NAMALWA (cell line): ENCODE measurements at regions not wholly inside any gene's neighbourhood (a gene's known extent, or its start where the extent isn't known, plus 50 kb on each side); places are given as distances from the start of the nearest gene placed in this dataset.
"Not testable (repeated sequence)": the region's sequence is repeated elsewhere in the genome, so short reads cannot be mapped to it uniquely, and the experiment has no call there.

Experiments used
- DNase-seq: peaks from one replicate; pipeline ENCODE4 v3.0.0-alpha.2; 2015; ENCODE audit warnings: low spot score

DNA sequence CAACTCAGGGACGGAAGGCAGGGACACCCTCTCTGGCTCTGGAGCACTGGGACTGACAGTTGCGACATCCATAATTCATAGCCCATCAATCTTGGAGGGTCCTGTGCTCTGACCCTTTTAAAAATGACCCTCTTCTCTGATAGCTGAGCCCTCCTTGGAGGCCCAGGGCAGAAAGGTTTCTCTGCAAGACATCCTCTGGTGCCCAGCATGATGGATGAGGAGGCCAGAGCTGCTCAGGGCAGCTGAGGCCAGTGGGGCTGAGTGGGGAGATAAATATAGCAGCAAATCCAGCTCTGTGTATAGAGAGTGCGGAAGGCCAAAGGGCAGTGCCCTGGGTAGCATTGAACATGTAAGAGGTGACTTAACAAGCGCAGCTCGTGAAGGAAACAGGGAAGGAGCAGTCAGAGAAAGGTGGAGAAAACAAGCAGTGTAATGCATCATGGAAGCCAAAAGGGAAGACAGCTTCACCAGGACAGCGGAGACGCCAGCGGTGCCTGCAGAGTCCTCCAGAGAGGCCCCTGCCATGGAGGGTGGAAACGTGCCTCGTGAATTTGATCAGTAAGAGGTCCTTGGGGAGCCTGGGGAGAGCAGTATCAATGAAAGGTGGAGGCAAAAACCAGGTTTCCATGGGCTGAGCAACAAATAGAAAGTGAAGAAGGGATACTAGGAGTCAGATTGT is 50.4 kb upstream of the FMOD start:
- no peak for DNase-seq

DNA sequence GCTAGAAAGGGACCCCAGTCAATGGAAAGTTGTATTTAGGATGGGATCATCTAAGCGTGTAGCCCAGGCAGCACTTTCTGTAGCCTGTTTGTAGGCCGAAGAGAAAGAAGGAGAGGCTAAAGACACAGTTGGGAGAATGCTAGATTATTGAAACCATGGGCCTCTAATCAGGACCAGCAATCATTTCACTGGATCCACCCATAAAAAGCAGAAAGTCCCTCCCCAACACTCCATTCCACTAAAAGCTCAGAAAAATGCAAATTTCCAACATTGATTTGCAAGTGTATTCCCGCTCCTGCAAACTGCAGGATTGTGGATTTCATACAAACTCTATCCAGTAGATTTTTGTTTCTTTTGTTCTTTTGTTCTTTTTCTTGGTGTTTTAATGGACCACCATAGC is 51.2 kb upstream of the FMOD start:
- DNase-seq = no peak

DNA sequence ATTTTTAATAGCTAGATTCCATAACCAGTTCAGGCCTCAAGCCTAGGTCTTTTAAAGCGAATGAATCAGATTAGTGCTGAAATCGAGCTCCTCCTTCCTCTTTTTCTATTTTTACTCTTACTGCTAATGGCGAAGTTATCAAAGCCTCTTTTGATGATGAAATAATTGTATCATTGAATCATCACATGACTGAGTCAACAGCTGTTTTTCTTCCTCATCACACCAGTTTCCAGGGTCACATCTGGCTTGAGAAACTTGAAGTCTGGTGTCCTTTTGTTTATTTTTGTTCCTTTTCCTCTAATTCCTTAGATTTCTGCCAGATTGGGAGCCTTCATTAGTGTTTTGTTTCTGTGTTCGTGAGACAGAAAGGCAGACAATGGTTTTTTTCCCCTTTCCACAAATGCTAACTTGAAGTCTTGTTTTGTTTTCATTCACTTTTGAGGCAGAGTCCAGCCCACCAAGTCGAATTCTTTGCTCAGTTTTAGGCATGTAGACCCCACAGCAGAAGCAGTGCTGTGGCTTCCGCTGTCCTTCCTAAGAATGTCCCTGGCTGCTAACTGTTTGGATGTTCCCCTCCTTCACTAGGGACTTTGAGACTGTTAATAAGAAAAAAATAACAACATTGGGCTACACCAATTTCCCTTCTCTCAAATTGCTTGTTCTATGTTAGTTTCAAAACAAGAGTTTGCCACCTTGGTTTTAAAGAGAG is 51.9 kb upstream of the FMOD start:
- DNase-seq = peak; percentile 55

DNA sequence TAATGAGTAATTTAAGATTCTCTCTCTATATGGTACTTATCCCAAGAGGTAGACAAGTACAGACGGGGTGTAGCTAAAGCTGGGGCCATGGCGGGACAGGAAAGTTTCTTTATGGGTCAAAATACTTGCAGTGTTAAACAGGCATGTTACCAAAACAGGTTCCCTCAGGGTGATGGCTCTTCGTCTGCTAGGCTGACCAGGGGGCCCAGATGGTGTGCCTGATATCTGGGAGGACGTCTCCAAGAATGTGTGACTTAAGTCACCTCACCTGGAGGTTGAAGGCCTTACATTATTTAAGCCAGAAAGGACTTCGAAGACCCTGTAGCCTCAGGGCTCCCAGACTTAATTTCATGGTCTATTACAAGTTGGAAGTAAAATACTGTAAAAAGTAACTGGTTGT is 52.7 kb upstream of the FMOD start:
- no peak for DNase-seq

DNA sequence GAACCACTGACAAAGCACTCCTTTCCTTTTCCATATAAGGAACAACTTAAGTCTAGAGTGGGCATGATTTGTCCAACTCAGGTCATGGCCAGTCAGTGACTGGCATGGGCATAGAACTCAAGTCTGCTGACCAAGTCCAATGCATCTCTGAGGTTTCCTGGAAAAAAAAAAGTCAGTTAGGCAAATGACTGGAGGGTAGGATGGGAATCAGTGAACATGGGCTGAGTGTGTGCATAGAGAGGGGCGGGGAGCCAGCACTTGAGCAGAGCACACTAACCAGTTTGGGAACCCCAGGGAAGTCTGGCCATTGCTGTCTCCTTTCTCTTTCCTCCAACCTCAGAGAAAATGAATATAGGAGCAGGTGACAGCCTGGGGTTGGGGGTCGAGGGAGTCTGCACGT is 53.6 kb upstream of the FMOD start:
- no peak for DNase-seq

DNA sequence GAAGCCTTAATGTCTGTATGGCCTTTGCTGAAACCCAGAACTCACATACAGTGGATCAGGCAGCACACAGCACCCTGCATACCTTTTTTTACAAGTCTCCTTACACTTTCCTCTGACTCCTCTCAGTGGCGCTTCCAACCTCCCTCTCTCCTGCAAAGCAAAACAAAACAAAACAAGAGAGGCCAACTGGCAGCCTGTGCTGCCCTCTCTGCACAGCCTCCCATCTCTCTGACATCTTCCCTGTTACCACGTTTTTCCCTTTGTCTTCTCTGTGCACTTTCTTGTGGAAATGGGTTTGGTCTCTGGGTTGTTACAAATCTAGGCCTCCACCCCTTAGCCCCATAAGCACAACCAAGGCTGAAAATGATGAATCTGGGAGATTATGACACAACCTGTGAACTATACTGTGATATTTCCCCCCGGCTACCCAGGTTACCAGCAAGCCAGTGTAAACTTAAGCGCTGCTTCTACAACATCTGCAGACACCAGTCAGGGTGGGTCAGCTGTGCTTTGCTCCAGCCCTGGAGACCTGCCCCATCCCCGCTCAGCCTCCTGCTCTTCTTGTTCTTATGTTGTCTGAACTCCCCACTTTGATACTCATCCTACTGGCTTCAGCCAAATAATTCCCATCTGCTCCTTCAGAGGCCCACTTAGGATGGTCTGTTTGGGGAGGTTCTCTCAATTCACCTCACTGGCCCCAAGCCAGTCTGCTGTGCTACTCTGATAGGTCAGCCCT is 54.9 kb upstream of the FMOD start:
- DNase-seq = no peak

DNA sequence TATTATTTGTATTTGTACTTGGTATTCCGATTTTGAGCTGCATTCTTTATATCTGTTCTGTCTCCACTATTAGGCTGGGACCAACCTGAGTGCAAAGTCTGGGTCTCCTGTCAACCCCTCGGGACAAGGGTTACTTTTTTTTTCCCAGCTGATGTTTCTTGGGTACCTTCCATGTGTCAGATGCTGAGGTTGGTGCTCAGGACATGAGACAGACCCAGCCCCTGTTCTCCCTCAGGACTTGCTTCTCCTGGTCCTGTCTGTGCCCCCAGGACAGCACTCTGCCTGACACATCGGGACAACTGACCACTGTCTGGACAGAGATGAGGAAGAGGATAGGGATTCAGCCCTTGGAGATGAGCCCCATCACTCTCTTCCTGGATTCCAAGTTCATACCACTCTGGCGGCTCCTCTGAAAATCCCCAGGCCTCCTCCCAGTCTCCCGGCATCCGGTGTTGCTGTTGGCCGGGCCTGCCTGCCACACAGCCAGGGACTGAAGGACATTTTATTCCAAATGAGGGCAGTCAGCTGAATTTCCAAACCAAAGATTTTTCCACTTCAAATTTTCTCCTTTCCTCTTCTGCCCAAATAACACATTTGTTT is 55.6 kb upstream of the FMOD start:
- no peak for DNase-seq

DNA sequence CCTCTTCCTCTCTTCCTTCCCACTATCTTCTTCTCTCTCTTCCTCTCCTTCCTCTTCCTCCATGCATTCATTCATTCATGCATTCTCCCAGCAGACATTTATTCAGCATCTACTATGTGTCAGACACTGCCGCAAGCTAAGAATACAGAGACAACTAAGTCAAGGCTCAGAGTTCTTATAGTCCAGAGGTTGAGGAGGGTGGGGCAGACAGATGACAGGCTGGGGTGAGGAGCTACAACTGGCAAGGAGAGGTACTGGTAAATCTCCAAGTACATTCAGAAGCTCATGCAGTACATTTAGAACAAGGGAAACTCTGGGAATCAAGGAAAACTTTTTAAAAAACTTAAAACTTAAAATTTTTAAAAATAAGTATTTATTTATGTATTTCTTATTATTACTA is 56.4 kb upstream of the FMOD start:
- no peak for DNase-seq

DNA sequence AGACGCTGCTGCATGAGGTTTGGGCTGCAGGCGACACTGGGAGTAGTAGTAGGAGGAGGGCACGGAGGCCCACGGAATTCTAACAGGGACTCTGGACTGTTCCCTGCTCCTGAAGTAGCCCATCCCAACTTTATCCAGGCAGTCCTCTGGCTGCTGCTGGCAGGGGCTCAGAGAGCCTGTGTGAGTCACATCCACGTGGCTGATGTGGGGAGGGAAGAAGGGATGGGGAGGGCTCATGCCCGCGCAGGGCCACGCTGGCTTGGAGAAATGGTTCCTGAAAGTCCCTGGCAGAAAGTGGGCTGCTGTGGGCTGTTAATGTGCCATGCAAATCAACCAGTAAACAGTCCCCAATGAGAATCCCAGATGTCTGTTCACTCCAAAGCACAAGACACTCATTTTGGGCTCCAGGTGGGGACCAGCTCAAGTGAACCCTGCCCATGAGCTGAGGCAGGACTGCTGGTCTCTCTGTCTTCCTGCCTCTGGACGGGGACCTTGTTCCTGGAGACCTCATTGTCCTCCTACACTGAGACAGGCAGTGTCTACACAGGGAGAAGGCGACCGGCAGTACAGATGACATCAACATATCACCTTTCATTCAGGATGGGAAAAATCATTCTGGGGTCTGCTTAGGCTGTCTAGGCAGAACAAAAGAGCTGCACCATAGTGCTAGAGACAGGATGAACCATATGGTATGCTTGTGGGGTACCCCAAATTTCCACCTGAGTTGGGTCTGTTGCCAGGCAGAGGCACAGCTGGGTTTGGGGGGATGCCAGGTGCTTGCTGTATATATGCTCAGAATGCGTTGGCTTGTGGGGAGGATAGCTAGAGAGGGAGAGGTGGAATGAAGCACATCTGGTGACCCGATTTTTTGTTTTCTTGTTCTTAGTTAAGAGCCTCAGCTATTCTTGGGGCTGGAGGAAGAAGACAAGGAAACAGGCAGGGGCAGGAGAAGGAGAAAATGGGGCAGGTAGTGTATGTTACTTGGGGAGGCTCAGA is 57.9 kb upstream of the FMOD start:
- peak; percentile 29 for DNase-seq

DNA sequence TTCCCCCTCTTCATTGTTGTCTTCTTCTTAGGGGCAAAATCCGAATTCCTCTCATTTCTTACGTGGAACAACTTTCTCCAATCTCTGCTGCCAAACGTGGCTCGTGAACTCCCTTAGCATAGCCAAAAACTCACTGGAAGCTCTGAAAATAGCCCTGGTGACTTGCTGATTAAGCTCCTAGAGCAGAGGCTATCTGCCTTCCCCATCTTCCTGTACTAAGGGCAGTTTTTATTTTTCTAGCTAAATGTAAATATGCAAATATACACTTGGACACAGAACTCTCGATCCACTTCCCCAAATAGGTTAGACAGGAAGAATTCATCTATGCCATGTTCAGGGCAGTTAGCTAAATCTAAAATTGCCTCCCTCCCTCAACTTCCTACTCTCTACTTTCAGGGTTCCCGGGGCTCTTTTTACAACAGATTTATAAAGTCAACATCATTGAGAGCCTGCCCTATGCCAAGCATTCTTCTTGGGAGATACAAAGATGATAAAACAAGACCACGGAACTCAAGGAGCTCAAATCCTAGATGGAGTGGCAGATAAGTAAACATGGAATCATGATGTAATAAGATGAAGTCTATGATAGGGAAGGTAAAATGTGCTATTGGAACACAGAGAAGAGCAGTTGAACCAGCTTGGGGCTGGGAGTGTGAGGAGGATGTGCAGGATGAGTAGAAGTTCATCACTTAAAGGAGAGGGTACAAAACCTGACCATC is 59.4 kb upstream of the FMOD start:
- peak; percentile 29 for DNase-seq

DNA sequence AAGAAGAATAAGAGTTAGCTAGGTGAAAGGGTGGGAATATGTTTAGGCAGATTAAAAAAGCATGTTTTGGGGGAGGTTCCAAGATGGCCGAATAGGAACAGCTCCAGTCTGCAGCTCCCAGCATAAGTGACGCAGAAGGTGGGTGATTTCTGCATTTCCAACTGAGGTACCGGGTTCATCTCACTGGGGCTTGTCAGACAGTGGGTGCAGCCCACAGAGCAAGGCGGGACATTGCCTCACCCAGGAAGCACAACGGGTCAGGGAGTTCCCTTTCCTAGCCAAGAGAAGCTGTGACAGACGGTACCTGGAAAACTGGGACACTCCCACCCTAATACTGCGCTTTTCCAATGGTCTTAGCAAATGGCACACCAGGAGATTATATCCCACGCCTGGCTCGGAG is 60.5 kb upstream of the FMOD start:
- not testable (repeated sequence) for DNase-seq

DNA sequence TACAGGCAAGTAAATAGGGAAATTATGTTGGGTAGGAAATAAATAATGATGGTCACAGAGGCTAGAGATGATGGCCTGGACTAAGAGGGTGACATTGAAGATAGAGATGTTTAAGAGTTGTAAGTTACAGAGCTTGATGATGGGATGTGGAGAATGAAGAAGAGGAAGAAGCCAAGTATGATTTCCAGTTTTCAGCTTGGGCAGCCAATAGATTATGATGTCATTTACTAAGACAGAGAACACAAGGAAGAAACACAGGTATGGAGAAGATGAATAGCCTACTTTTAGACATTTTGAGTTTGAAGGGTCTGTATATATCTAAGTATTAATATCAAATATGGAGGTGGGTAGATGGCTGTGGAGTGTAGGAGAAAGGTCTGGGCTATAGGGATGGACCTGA is 56.0 kb upstream of the PRELP start:
- DNase-seq = no peak

DNA sequence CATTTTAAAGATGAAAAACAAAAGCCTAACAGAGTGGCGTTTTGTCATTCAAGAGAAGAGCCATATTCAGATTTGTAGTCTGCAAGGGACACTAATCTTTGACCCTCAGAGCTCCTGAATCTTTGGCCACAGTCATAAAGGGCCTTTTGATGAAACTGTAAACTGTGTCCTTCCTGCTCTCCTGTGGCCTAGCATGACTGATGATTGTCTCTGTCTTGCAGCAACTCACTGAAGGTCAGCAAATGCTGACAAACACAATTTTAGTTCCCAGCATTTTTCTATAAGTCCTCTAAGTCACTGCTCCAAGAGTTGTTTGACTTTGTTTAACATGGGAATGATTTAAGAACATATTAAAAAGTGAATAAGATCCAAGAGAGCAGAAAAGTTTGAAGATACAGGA is 55.3 kb upstream of the PRELP start:
- no peak for DNase-seq

DNA sequence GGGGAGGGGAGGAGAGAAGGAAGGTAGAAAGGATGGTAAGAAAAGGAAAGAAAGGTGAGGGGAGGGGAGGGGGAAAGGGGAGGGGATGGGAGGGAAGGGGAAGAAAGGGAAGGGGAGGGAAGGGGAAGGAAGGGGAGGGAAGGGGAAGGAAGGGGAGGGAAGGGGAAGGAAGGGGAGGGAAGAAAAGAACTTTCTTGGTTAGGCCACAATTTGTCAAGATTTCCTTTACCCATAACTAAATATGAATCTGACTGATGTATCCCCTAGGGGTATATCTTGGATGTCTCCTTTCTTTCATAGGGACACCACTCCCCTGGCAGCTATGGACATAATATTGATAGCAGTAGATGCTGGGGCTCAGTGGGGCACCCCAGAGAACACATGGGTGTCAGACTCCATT is 54.4 kb upstream of the PRELP start:
- DNase-seq = no peak

DNA sequence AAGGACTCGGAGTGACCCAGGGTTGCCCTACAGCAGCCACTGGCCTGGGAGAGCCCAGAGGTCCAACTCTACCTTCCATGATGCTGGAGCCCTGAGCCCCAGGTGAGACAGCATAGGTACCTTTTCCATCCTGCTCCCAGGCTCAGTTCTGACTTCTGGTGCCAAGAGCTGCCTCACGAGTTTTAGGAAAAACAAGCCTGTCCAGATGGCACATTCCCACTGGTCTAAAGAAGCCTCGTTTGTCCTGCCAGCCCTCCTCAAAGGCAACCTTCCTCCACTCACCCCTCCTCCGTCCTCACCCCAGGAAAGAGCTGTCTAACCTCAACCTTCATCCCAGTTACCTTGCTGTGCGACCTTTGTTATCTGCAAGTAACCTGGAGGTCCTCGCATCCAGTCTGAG is 53.5 kb upstream of the PRELP start:
- no peak for DNase-seq

DNA sequence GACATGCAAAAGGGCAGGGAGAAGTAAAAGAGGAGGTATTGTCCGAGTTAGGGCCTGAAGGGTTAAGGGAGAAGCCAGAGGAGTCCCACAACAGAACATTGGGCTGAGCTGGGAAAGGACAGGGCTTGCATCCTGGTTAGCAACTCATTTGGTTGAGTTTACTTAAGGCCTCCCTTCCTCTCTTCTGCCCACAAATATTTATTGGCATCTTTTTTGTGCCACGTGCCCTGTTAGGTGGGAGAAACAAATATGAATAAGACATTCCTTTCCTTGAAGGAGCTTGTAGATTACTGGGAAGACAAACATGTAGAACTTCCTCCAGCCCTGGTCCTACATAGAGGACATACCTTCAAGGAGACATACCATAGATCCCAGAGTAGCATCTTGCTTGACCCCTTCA is 53.0 kb upstream of the PRELP start:
- DNase-seq = no peak

DNA sequence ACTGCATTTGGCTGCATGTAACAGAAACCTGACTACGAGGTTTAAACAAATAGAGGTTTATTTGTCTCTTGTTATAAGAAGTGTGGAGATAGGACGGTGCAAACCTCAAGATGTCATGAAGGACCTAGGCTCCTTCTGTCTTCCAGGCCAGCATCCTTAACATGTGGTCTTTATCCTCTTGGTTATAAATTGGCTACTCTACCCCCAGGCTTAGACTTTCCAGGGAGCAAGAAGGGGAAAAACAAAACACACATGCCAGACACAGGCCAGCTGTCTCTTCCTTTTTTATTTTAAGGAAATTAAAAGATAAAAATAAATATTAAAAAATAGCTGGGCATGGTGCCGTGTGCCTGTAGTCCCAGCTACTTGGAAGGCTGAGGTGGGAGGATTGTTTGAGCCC is 51.3 kb upstream of the PRELP start:
- no peak for DNase-seq

DNA sequence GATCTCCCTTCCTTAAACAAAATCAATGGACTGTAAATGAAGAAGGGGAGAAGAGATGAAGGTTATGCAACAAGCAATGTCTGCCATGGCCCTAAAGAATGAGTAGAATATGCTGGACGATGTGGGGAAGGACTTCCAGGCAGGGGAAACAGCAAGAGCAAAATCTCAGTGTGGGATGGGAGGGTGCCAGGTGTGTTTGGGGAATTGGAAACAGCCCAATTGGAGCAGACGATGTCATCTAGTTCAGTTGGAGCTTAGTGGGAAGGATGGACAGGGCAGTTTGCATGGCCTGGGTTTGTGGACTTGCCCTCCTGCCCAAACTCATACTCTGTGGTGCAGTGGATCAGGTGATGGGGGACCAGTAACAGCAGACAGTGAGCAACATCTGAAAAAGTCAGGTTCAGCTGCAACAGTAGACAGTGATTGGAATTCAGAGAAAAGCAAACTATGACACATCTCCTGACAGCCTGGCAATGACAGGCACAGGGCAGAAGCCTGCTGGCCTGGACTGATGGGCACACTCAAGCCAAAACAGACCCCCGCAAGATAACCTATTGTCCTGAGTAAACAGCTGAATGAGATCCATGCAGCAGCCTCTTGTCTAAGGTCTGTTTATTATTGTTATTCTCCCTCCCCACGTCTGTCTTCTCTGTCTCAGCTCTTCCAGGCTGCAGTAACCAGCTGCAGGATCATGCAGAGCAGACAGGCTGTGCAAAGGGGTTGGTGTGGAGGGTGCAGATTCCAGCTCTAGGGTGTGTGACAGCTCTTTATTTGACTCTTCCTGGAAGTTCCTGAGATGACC is 50.5 kb upstream of the PRELP start:
- DNase-seq = no peak

DNA sequence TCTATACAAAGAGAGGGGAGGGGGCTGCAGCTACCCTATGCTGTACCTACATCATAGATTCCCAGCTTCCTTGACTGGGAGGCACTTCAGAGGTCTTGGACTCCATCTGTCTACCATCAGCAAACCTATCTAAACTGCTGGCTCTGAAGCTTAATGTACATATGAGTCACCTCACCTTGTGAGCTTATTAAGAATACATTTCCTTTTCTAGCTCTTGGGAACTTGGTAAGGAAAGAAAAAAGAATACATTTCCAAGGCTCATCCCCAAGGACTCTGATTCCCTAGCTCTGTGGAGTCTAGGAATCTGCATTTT is 50.0 kb upstream of the PRELP start:
- no peak for DNase-seq
